Esophagus squamous epithelium (tissue), 5 donors: ENCODE measurements at regions not wholly inside any gene's neighbourhood (a gene's known extent, or its start where the extent isn't known, plus 50 kb on each side); places are given as distances from the start of the nearest gene placed in this dataset.

Experiments
- DNase-seq: peaks from one replicate; lab custom pipeline; 2025; lab: John Stamatoyannopoulos, UW
- H3K27ac ChIP-seq, 4 donors: fragments of 200-600 bp; sonication (generic); one replicate each; pipeline ENCODE4 v1.5.1; 2016 to 2019; ENCODE audit warnings: mild to moderate bottlenecking in 1 of 4
- H3K27me3 ChIP-seq, 4 donors: fragments of 200-600 bp; sonication (generic); 1 replicate in 3 of 4; 2 replicates in 1 of 4; pipeline versions ENCODE4 v1.5.1 to v1.6.0; 2017 to 2021; ENCODE audit warnings: antibody characterized with exemption in 1 of 4
- H3K36me3 ChIP-seq, 3 donors: fragments of 200-600 bp; sonication (generic); one replicate each; pipeline ENCODE4 v1.5.1; 2016 to 2019
- H3K4me1 ChIP-seq, 3 donors: fragments of 200-600 bp; sonication (generic); one replicate each; pipeline ENCODE4 v1.5.1; 2017 to 2019
- H3K4me3 ChIP-seq, 4 donors: fragments of 200-600 bp; sonication (generic); 1 replicate in 3 of 4; 2 replicates in 1 of 4; pipeline ENCODE4 v1.5.1; 2016 to 2019; ENCODE audit warnings: mild to moderate bottlenecking in 2 of 4, moderate library complexity in 1 of 4
- H3K9me3 ChIP-seq, 3 donors: fragments of 200-600 bp; sonication (generic); one replicate each; pipeline ENCODE4 v1.5.1; 2016 to 2019
- CTCF ChIP-seq, 6 experiments: fragments of 450-650 bp in 4 of 6; fragments of 200-600 bp in 2 of 6; sonication (generic) in 2 of 6; IDR thresholded peaks; one replicate each; pipeline ENCODE4 v1.5.1; 2016 to 2019; ENCODE audit warnings: antibody characterized with exemption in 6 of 6, mild to moderate bottlenecking in 4 of 6, moderate library complexity in 4 of 6
- POLR2A ChIP-seq, 4 donors: fragments of 450-650 bp; IDR thresholded peaks; one replicate each; pipeline ENCODE4 v1.6.1; 2017; ENCODE audit warnings: antibody characterized with exemption in 4 of 4, mild to moderate bottlenecking in 4 of 4, moderate library complexity in 3 of 4
- WGBS, 2 donors: methylation state at CpG; one replicate each; pipeline ENCODE4 v1.1.5; 2018; 5-methylcytosine and 5-hydroxymethylcytosine counted together
- intact Hi-C: fragments of 100-400 bp; cut with DNase I; formaldehyde crosslinking; loops from one replicate; pipeline ENCODE4 v1.15.0; 2022
- donor health status: DM: yes; HTN: yes; CAD: no.

- Histone ChIP-seq H3K9me3 (peaks cover 0 to 8% (median 0%) of the 10 kb centered on the region in 3 donors), H3K27ac (no peak overlapping the region), H3K27me3 (no peaks in the 10 kb centered on the region), H3K36me3 (no peaks in the 10 kb centered on the region), H3K4me3 (no peak overlapping the region), H3K4me1 (no peaks in the 10 kb centered on the region)
- 73 to 80% methylated on average over 2 of the region's 2 CpGs for WGBS, 2 donors
- TF ChIP-seq POLR2A (IDR thresholded peaks at IDR 0.05) (no peak), CTCF (IDR thresholded peaks at IDR 0.05) (no peak)
- no peak for DNase-seq
- intact Hi-C loops: no loop called here
Measured at GRCh38 chr13:21782736-21783135, 111.9 kb downstream of the FGF9 start.

- Histone ChIP-seq H3K36me3 (no peaks in the 10 kb centered on the region), H3K9me3 (no peaks in the 10 kb centered on the region), H3K27me3 (no peaks in the 10 kb centered on the region), H3K4me3 (no peak overlapping the region), H3K4me1 (no peaks in the 10 kb centered on the region), H3K27ac (no peak overlapping the region)
- intact Hi-C loops: no loop called here
- no peak for DNase-seq
- 90 to 92% methylated on average over 2 of the region's 2 CpGs for WGBS, 2 donors
- TF ChIP-seq CTCF (IDR thresholded peaks at IDR 0.05): no peak
- no peak for TF ChIP-seq POLR2A (IDR thresholded peaks at IDR 0.05)
Measured at GRCh38 chr13:21785990-21786389, 115.1 kb downstream of the FGF9 start.

DNA sequence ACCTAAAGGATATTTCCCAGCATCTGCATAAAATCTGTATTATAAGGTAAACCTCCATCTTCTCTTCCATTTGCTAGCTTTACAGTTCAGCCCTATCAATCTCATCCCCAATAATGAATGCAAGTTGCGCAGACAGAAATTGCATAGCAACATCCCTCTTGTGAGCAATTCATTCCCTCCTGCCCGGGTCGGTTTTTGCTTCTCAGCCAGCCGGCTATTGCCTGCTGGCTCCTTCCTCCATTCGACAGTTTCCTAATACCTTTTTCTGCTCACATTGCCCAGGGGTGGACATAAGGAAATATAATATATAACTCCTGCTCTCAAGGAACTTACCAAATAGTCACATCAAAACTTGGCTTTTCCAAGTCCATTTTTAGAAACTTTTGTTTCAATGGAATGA lies 125.2 kb downstream of the FGF9 start:
- Histone ChIP-seq H3K36me3 (no peaks in the 10 kb centered on the region), H3K4me1 (no peaks in the 10 kb centered on the region), H3K27ac (no peak overlapping the region), H3K4me3 (no peak overlapping the region), H3K9me3 (no peaks in the 10 kb centered on the region), H3K27me3 (no peaks in the 10 kb centered on the region)
- no peak for TF ChIP-seq CTCF (IDR thresholded peaks at IDR 0.05)
- TF ChIP-seq POLR2A (IDR thresholded peaks at IDR 0.05): no peak
- 60 to 73% methylated on average over 5 of the region's 5 CpGs for WGBS, 2 donors
- intact Hi-C loops: no loop called here
- DNase-seq: no peak

- no peak overlapping the region for H3K4me3 ChIP-seq
- H3K27me3 ChIP-seq: no peaks in the 10 kb centered on the region
- no peaks in the 10 kb centered on the region for H3K9me3 ChIP-seq
- H3K27ac ChIP-seq: no peak overlapping the region
- intact Hi-C loops: no loop called here
- TF ChIP-seq CTCF (IDR thresholded peaks at IDR 0.05) (no peak), POLR2A (IDR thresholded peaks at IDR 0.05) (no peak)
- no peak for DNase-seq
- H3K4me1 ChIP-seq: no peaks in the 10 kb centered on the region
- no peaks in the 10 kb centered on the region for H3K36me3 ChIP-seq
- WGBS, 2 donors: 58 to 79% methylated on average over 11 of the region's 11 CpGs
Measured at GRCh38 chr13:21796775-21797514, 126.1 kb downstream of the FGF9 start.

GRCh38 chr13:21797736-21798135 lies 126.9 kb downstream of the FGF9 start:
- intact Hi-C loops: no loop called here
- no peak overlapping the region for H3K27ac ChIP-seq
- WGBS, 2 donors: 85 to 89% methylated on average over 3 to 4 of the region's 4 CpGs
- no peaks in the 10 kb centered on the region for H3K27me3 ChIP-seq
- H3K4me1 ChIP-seq: no peaks in the 10 kb centered on the region
- H3K36me3 ChIP-seq: no peaks in the 10 kb centered on the region
- no peak for TF ChIP-seq POLR2A (IDR thresholded peaks at IDR 0.05)
- no peak for TF ChIP-seq CTCF (IDR thresholded peaks at IDR 0.05)
- H3K4me3 ChIP-seq: no peak overlapping the region
- H3K9me3 ChIP-seq: no peaks in the 10 kb centered on the region
- no peak for DNase-seq
